HepG2 (cell line): ENCODE measurements at regions not wholly inside any gene's neighbourhood (a gene's known extent, or its start where the extent isn't known, plus 50 kb on each side); places are given as distances from the start of the nearest gene placed in this dataset.

Experiments
- CTCF ChIP-seq: sonication (generic); formaldehyde crosslinking; IDR thresholded peaks from 2 replicates; pipeline ENCODE4 v1.5.0; 2020; ENCODE audit warnings: mild to moderate bottlenecking, missing genetic modification reagents, moderate library complexity
- MAZ ChIP-seq, 2 experiments: sonication (generic) in 1 of 2; formaldehyde crosslinking in 1 of 2; IDR thresholded peaks; 2 replicates each; pipeline versions ENCODE4 v1.5.0 to v1.6.1; 2012 to 2020; ENCODE audit warnings: low read depth in 2 of 2, mild to moderate bottlenecking in 2 of 2, borderline replicate concordance in 1 of 2, improper control_type of control experiment in 1 of 2, low read length in 1 of 2, missing genetic modification reagents in 1 of 2, moderate library complexity in 1 of 2
- PRDM10 ChIP-seq: sonication (generic); formaldehyde crosslinking; IDR thresholded peaks from 2 replicates; pipeline ENCODE4 v1.4.0; 2020; ENCODE audit warnings: low read depth, missing genetic modification reagents
- U2AF1 ChIP-seq: fragments of 200-400 bp; formaldehyde crosslinking; optimal IDR thresholded peaks from 2 replicates; pipeline ENCODE3; 2017; ENCODE audit warnings: mild to moderate bottlenecking, low read depth, low read length
- ZMYM2 ChIP-seq: sonication (generic); formaldehyde crosslinking; IDR thresholded peaks from 2 replicates; pipeline ENCODE4 v1.8.0; 2022; ENCODE audit warnings: mild to moderate bottlenecking, missing genetic modification reagents
- ZNF24 ChIP-seq: fragments of 450-650 bp; IDR thresholded peaks from 2 replicates; pipeline ENCODE4 v1.6.1; 2017; ENCODE audit warnings: antibody characterized with exemption, mild to moderate bottlenecking

GRCh38 chr3:34863485-34863884 is 775.8 kb upstream of the ARPP21 start:
- no peak for TF ChIP-seq U2AF1
- TF ChIP-seq MAZ (IDR thresholded peaks at IDR 0.05; ENCODE audit: borderline replicate concordance, low read depth, low read length) = no peak
- no peak for TF ChIP-seq MAZ (CRISPR knock-in tag; IDR thresholded peaks at IDR 0.05; ENCODE audit: low read depth)
- TF ChIP-seq PRDM10 = no peak
- TF ChIP-seq ZMYM2 (CRISPR knock-in tag) = no peak
- no peak for TF ChIP-seq CTCF (CRISPR knock-in tag)
- TF ChIP-seq ZNF24 = no peak
